NCI-H2029 treated with DMSO at 0.1 percent for 48 hours (cell line): ENCODE measurements at regions not wholly inside any gene's neighbourhood (a gene's known extent, or its start where the extent isn't known, plus 50 kb on each side); places are given as distances from the start of the nearest gene placed in this dataset.
"Not testable (repeated sequence)": the region's sequence is repeated elsewhere in the genome, so short reads cannot be mapped to it uniquely, and the experiment has no call there.

ENCODE experiments used
- DNase-seq: peaks from one replicate; lab custom pipeline; 2025; lab: John Stamatoyannopoulos, UW

- DNase-seq = no peak
Observed at GRCh38 chr15:95142531-95142930, 911.2 kb downstream of the MCTP2 start.

GRCh38 chr15:95146481-95146880 is 915.1 kb downstream of the MCTP2 start:
- no peak for DNase-seq

- no peak for DNase-seq
Observed at GRCh38 chr15:95148183-95148582, 916.8 kb downstream of the MCTP2 start.

GRCh38 chr15:95149036-95149435 is 917.7 kb downstream of the MCTP2 start:
- no peak for DNase-seq

GRCh38 chr15:95149771-95150170 is 918.4 kb downstream of the MCTP2 start:
- DNase-seq = no peak

- DNase-seq = no peak
Observed at GRCh38 chr15:95150466-95150865, 919.1 kb downstream of the MCTP2 start.

- DNase-seq = no peak
Observed at GRCh38 chr15:95152741-95153140, 921.4 kb downstream of the MCTP2 start.

- DNase-seq = not testable (repeated sequence)
Observed at GRCh38 chr15:95153201-95153600, 921.8 kb downstream of the MCTP2 start.

GRCh38 chr15:95160316-95160715 is 929.0 kb downstream of the MCTP2 start:
- DNase-seq = no peak

GRCh38 chr15:95162069-95162468 is 930.7 kb downstream of the MCTP2 start:
- no peak for DNase-seq

- no peak for DNase-seq
Observed at GRCh38 chr15:95162531-95162930, 931.2 kb downstream of the MCTP2 start.

- DNase-seq = no peak
Observed at GRCh38 chr15:95162967-95163531, 931.7 kb downstream of the MCTP2 start.

- DNase-seq = no peak
Observed at GRCh38 chr15:95168152-95168551, 936.8 kb downstream of the MCTP2 start.

GRCh38 chr15:95168951-95169431 is 937.6 kb downstream of the MCTP2 start:
- DNase-seq = no peak

GRCh38 chr15:95169541-95170459 is 938.4 kb downstream of the MCTP2 start:
- no peak for DNase-seq

GRCh38 chr15:95170561-95171380 is 939.4 kb downstream of the MCTP2 start:
- no peak for DNase-seq

- DNase-seq = no peak
Observed at GRCh38 chr15:95171564-95171963, 940.2 kb downstream of the MCTP2 start.

- DNase-seq = no peak
Observed at GRCh38 chr15:95174301-95175259, 943.2 kb downstream of the MCTP2 start.

- DNase-seq = no peak
Observed at GRCh38 chr15:95175914-95176658, 944.7 kb downstream of the MCTP2 start.

- no peak for DNase-seq
Observed at GRCh38 chr15:95176794-95177577, 945.6 kb downstream of the MCTP2 start.
